Stimulated activated naive CD4-positive, alpha-beta T cell (primary cell): ENCODE measurements at regions not wholly inside any gene's neighbourhood (a gene's known extent, or its start where the extent isn't known, plus 50 kb on each side); places are given as distances from the start of the nearest gene placed in this dataset.
"Not testable (repeated sequence)": the region's sequence is repeated elsewhere in the genome, so short reads cannot be mapped to it uniquely, and the experiment has no call there.

Experiments
- DNase-seq, 6 experiments: peaks; one replicate each; lab custom pipeline; 2025; lab: John Stamatoyannopoulos, UW

DNA sequence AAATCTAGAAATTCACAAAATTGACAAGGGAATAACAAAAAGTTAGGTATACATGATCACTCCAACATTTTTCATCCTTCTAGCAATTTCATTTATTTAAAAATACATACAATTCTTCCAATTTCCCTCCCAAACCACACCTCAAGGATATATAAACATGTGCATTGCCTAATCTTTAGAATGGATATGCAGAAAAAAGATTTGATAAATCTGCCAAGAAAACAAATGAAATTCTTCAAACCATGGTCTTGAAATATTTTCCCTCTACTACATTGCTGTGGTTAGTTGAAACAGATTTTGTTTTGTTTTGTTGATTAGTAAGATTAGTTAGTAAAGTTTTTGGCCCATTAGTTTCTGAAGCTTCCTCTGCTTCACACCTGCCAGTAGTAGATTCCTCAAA is 703.3 kb upstream of the CCDC179 start:
- DNase-seq: no peak

- DNase-seq: no peak
Observed at GRCh38 chr11:23564370-23564769, 704.1 kb upstream of the CCDC179 start.

- DNase-seq: no peak
Observed at GRCh38 chr11:23569134-23569533, 708.9 kb upstream of the CCDC179 start.

DNA sequence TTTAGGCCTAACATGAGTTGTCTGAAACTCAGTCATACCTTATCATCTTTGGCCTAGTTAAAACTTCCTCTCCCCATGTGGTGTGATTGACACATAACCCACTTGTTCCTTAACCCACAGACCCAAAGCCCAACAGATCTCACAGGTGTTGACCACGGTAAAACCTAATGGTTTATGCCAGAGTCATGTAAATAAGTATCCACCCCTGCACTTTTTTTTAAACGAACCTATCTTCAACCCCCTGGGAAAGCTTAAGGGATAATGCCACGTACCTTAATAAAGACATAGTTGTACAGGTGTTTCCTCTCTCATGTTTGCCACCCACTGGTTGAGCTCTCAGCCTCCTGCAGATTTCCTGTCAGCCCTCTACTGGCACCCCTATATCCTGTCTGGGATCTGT is 709.3 kb upstream of the CCDC179 start:
- DNase-seq: no peak

DNA sequence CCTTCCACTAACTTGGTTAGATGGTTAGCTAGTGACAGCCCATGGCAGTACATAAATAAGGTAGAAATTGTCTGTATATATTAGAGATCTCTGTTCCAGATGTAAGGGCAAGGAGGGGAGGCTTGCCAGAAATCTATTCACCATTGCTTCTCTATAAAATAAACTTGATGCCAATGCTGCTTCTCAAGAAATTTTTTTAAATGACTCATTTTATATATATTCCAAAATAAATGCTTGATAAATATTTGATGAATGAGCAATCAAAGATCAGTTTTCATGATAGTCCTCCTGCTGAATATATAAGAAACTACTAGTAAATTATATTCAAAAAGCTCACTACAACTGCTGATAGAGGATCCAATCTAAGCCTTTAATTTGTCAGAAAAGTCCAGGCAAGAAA is 710.6 kb upstream of the CCDC179 start:
- no peak for DNase-seq

GRCh38 chr11:23573429-23573828 is 713.2 kb upstream of the CCDC179 start:
- no peak for DNase-seq

DNA sequence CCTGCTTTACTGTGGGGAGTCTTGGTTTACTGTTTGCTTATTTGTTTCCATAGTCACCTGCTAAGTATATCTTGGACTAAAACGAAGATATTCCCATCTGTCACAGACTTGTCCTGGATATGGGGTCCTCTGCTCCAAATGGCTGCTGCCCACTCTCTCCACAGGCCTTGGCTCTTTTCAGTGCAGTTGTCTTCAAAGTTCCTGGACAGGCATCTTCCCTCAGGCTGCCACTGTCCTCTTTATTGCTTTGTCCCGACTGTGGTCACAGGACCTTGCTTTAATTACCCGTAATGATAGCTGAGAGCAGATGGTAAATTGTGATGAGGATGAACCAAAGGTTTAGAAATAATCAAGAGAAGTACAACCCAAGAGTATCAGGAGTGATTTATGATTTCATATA is 713.9 kb upstream of the CCDC179 start:
- no peak for DNase-seq

DNA sequence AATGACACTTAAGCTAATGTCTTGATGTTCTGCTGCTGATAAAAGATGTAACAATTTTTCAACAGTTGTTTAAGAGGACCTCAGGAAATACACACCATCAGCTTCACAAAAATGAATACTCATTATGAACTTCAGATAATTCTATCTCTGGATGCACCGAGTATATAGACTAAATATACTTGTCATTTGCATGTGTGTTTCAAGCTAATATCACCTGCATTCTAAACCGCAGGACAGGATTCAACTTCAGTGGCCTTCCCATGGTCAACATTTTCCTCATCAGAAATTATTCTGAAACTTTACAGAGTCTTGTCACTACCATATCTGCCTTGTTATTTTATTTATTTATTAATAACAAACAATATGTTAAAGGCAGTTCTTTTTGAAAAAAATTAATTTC is 717.0 kb upstream of the CCDC179 start:
- DNase-seq: no peak

DNA sequence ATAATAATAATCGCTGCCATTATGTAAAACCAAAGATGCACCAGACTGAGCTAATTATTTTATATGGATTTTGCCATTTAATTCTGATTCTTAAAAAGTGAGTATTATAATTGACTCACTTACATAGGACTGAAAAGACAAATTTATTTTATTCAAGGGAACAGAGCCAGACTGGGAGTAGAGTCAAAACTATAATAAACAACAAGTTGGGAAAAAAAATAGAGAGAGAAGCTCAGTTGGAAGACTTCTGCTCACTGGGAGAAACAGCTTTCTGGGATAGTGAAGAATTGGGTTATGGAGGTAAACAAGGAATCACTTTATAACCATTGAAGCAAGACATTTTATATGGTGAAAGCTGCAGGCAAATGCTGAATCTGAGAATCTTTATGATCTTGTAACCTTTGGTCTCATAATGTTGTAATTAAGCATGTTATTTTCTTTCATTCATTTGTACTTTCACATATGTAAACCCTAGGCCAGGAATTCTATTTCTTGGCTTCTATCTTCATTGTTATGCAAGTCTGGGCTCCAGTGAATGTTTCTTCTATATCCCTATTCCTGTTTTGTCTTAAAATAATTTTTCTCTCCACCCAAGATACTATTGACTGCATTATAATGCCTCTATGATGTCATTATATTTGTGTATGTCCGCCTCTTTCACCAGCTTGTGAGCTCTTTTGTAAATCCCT is 725.3 kb upstream of the CCDC179 start:
- DNase-seq: no peak

GRCh38 chr11:23586173-23586572 is 725.9 kb upstream of the CCDC179 start:
- DNase-seq: no peak

DNA sequence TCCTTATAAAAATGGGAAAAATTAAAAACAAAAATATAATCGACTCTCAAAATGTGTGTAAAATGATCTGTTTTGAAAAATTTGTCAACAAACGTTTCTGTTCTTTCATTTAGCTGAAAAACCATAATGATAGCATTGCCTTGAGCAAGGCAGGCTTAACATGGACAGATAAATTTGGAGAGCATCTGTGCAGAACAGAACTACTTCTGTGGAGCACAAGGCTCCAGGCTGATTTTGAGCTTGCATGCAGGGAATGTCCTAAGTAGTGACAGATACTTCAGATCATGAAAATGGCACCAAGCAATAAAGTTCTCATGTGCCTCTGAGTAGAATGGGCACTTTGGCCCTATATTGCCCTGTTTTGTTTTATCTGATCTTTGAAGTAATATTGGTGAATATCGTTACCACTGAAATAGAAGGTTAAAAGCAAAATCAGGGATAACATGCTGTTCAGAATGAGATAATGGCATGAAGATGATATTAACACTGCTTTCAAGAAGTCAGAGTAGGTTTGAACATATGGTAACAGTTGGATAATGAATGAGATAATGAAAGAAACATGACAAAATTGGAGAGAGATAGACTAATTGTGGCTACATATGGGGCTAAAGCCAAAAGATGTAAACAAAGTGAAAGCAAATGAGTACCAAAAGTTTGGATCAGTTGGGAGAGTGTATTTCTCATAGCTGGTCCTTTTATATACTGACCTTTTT is 730.5 kb upstream of the CCDC179 start:
- no peak for DNase-seq

GRCh38 chr11:23594755-23595154 is 734.5 kb upstream of the CCDC179 start:
- DNase-seq: no peak

- DNase-seq: no peak
Observed at GRCh38 chr11:23604966-23605365, 744.7 kb upstream of the CCDC179 start.

- DNase-seq: no peak
Observed at GRCh38 chr11:23606191-23606590, 745.9 kb upstream of the CCDC179 start.

DNA sequence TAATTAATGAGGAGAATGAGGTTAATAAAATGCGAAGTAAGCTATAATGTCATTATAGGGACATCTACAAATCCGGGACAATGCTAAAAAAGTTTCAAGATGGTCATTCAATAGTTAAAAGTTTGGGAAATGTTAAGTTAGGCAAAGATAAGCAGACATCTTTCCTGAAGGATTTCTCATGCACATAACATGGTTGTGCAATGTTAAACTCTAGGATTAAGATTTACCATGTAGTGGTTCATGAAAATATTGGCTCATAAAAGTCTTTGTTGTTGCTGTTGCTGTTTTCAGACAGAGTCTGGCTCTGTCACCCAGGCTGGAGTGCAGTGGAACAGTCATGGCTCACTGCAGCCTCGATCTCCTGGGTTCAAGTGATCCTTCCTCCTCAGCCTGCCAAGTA is 751.5 kb upstream of the CCDC179 start:
- DNase-seq: no peak

GRCh38 chr11:23620617-23621016 is 760.3 kb upstream of the CCDC179 start:
- no peak for DNase-seq

DNA sequence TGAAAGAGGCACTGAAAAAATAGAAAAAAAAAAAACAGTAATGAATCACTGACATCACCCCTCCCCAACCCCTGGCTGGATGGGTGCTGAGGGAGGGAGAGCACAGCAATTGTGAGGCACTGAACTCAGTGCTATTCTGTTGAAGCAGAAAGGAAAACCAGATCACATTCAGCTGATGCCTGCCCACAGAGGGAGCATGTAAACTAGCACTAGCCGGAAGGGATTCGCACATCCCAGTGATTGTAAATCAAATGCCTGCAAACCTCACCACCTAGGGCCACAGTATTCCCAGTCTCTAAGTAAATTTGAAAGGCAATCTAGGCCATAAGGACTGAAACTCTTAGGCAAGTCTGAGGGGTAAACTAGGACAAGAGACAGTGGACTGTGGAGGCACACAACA is 772.0 kb upstream of the CCDC179 start:
- DNase-seq: no peak

DNA sequence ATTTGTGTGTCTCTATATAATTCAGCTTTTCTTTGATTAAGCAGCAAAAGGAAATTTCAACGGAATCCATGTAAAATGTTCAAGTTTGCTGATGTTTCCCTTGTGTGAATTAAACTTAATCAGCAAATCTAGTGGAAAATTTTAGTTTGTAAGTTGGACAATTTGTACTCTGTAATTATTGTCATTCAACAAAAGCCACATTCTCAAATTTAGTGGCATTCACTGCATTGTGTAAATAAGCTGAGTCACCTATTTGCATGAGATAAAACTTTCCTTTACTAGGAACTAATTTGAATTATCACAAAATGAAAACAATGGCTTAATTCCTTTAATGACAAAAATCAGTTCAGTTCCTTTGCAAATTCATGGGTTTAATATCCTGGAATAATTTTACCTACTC is 784.2 kb upstream of the CCDC179 start:
- DNase-seq: no peak

DNA sequence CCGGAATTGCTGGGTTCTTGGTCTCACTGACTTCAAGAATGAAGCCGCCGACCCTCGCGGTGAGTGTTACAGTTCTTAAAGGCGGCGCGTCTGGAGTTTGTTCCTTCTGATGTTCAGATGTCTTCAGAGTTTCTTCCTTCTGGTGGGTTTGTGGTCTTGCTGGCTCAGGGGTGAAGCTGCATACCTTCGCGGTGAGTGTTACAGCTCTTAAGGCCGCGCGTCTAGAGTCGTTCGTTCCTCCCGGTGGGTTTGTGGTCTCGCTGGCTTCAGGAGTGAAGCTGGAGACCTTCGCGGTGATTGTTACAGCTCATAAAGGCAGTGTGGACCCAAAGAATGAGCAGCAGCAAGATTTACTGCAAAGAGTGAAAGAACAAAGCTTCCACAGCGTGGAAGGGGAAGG is 792.1 kb upstream of the CCDC179 start:
- not testable (repeated sequence) for DNase-seq

DNA sequence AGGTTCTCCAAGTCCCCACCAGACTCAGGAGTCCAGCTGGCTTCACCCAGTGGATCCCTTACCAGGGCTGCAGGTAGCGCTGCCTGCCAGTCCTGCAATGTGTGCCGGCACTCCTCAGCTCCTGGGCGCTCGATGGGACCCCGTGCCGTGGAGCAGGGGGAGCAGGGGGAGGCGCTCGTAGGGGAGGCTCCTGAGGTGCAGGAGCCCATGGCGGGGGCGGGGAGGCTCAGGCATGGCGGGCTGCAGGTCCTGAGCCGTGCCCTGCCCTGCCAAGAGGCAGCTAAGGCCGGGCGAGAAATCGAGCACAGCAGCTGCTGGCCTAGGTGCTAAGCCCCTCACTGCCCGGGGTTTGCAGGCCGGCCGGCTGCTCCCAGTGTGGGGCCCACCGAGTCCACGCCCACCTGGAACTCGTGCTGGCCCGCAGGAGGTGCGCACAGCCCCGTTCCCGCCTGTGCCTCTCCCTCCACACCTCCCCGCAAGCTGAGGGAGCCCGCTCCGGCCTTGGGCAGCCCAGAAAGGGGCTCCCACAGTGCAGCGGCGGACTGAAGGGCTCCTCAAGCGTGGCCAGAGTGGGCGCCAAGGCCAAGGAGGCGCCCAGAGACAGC is 792.9 kb upstream of the CCDC179 start:
- DNase-seq: no peak

GRCh38 chr11:23668324-23668723 is 808.0 kb upstream of the CCDC179 start:
- no peak for DNase-seq

- no peak for DNase-seq
Observed at GRCh38 chr11:23673366-23673765, 813.1 kb upstream of the CCDC179 start.

DNA sequence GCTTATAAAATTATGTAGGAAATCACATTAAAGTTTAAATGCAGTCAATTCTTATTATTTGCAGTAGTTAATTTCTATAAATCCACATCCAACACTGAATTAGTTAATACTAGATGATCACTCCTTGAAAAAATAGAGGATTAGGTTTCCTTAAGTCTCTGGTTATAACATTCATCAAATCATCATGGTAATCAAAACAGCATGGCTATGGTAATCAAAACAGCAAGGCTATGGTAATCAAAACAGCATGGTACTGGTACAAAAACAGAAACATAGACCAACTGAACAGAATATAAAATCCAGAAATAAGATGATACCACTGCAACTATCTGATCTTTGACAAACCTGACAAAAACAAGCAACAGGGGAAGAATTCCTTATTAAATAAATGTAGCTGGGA is 814.6 kb upstream of the CCDC179 start:
- DNase-seq: no peak

- no peak for DNase-seq
Observed at GRCh38 chr11:23679041-23679440, 817.8 kb upstream of the LUZP2 start.
